Activated CD4-positive, alpha-beta T cell treated with anti-CD3 and anti-CD28 coated beads for 1 hour (primary cell): ENCODE measurements at regions not wholly inside any gene's neighbourhood (a gene's known extent, or its start where the extent isn't known, plus 50 kb on each side); places are given as distances from the start of the nearest gene placed in this dataset.
"Not testable (repeated sequence)": the region's sequence is repeated elsewhere in the genome, so short reads cannot be mapped to it uniquely, and the experiment has no call there.

Experiments used
- DNase-seq: peaks from one replicate; pipeline ENCODE4 v3.0.0-alpha.2; 2020

DNA sequence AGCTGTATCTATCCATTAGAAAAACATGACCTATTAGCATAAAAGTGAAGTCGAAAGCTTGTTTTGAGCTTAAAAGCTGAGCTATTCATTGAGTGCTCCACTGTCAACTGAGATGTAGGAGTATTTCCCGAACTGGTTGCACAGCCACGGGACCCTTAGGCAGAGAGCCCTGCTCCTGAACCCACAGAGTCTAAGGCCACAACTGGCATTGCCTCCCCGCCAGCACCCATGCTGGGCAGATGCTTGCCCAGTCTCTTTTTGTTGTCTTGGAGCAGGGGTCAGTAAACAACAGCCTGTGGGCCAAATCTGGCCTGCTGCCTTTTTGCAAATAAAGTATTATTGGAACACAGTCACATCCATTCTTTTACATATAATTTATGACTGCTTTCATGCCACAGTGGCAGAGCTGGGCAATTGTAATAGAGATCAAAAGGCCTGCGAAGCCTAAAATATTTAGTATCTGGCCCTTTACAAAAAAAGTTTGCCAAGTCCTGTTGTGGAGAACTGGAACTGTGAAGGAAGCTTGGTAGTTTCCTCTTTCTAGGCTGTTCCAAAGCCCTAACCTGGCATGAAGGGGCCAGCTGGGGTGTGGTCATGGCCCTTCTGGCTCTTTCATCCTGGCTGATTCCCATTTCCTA is 58.4 kb upstream of the WAPL start:
- DNase-seq = no peak

DNA sequence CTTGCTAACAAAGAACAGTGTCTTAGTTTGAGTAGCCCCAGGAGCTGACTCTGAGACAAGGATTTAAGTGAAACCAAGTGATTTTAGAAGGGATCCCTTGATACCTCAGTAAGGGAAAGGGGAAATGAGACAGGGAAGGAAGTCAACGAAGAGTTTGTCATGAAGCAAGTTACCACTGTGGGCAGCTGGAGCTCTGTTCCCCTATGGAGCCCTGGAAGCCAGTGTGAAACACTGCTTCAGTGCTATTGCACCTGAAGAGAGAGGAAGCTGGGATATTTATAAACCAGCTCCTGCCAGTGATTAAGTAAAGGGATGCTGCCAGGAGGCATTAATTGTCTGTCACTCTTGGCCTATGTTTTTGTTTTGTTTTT is 58.9 kb upstream of the WAPL start:
- no peak for DNase-seq

DNA sequence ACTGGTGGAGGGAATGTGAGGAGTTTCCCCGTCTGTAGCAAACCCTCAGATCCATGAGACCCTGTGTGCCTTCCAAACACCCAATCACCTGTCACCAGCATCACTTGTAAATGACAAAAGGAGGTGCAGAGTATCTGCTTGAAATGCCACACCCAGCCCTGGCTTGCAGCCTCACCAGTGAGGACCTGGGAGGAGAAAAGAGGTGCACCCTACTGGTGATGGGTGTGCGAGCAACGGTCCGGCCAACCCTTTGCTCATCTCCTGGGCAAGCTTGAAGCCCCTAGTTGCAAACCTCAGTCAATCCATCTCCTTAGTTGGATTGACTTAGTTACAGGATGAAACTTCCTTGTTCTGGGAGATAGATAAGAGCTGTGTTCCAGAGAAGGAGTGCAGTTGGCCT is 62.4 kb upstream of the WAPL start:
- DNase-seq = no peak

DNA sequence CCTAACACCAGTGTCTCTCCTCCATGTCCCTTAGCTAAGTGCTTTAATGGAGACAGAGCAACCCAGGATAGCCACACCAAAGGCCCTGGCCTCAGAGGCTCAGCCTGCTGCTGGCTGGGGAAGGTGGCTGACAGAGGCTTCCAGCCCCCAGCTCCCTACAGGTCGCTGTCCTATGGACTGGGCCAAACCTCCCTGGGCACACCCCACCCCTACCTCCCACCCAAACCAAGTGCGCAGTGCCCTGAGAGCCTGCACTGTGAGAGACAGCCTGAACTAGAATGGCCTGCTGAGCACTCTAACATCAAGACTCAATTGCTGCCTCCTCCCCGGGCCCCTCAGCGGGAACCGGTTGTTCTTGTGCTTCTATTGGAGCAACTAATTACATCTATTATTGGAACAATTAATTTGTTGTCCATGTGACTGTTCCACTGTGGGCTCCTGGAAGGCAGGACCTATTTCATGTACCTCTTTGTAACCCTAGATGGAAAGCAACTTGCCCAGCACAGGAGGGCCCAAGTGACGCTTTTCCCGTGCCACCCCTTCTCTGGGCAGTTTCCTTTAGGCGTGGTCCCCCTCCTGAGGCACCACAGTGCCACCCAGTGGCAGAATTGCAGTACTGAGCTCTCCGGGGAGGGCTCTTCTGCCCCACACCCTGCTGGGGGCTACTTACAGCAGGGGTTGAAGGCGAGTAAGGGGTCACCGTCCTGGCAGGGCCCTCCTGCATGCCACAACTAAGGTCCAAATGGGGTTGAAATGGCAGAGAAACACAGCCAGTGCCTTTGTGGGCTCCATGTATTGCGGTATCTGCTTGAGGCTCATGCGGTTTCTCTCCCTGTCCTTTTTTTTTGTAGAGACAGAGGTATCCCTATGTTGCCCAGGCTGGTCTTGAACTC is 63.7 kb upstream of the WAPL start:
- peak; percentile 64 for DNase-seq

DNA sequence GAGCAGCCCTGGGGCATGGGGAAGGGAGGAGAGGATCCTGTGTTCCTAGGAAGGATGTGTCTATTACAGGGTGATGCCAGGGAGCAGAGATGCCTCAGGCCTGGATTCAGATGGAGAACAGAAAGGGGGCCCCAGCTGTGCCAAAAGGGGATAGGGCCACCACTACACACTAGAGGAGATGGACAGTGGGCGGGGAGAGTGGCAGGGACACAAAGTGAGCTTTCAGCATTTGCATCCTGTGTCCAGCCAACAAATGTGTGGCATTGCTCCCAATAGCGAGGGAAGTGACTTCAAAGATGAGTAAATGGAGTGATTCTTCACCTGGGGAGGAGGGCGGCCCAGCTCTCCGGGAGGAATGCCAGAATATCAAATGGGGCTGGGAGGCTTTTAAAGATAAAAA is 64.9 kb upstream of the WAPL start:
- DNase-seq = no peak

DNA sequence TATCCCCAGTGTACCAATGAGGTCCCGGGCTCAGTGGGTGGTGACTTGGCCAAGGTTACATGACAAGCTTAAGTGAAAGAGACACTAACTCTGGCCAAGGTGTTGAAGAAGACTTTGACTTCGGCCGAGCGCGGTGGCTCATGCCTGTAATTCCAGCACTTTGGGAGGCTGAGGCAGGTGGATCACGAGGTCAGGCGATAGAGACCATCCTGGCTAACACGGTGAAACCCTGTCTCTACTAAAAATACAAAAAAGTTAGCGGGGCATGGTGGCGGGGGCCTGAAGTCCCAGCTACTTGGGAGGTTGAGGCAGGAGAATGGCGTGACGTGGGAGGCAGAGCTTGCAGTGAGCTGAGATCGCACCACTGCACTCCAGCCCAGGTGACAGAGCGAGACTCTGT is 65.6 kb upstream of the OPN4 start:
- not testable (repeated sequence) for DNase-seq

DNA sequence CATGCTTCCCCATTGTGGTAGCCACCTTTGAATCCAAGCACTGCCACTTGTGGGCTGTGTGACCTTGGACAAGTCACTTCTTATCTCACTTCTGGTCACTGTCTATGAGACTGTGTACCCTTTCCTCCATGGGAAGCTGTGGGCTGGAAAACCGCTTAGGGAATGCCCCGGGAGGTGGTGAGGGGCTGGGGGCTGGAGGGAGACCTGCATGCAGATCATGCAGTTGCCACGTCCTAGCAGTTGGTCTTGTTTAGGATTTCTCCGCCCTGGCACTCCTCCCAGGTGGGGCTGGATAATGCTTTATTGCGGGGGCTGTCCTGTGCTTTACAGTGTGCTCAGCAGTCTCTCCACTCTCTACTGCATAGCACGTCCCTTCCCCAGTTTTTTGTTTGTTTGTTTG is 62.9 kb upstream of the OPN4 start:
- no peak for DNase-seq

DNA sequence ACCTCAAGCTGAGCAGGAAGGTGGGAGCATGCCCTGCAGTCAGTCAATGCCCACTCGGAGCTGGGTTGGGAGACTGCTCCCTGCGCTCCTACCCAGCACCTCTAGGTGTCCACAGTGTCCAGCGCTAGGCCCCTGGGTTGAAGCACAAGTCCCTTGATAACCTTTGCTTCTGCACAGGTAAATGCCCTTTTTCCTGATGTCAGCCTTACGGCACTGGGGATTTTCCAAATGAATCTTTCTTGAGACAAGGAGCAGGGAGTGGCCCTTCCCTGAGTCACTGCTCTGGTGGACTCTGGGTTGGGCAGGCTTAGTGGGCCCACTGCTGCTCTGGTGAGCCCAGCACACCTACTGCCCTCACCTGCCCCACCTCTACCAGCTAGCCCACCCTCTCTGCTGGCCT is 61.9 kb upstream of the OPN4 start:
- DNase-seq = no peak

DNA sequence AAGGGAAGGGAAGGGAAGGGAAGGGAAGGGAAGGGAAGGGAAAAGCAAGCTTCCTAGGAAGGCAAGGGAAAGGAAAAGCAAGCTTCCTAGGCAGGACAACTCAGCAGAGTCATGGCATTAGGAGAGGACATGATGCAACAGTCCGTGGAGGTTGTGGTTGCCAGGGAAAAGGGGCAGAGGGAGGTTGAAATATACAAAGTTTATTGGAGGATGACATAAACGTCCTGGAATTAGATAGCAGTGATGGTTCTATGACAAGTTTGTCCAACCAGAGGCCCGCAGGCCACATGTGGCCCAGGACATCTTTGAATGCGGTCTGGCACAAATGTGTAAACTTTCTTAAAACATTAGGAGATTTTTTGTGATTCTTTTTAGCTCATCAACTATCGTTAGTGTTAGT is 59.8 kb upstream of the OPN4 start:
- DNase-seq = no peak

DNA sequence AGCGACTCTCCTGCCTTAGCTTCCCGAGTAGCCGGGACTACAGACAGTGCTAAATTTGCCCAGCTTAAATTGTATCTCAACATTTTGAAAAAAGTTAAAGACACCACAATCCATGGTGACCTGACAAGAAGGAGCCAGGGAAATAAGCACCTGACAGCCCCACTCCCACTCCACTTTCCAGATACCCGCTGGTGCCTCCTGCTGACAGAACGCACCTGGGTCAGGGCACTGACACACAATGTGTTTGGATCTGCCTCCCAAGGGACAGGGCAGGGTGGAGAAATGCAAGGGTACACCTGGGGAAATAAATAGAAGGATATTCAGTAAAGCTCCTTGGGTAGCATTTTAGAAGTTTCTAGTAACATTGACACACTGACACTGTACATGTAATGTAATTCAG is 58.9 kb upstream of the OPN4 start:
- no peak for DNase-seq

DNA sequence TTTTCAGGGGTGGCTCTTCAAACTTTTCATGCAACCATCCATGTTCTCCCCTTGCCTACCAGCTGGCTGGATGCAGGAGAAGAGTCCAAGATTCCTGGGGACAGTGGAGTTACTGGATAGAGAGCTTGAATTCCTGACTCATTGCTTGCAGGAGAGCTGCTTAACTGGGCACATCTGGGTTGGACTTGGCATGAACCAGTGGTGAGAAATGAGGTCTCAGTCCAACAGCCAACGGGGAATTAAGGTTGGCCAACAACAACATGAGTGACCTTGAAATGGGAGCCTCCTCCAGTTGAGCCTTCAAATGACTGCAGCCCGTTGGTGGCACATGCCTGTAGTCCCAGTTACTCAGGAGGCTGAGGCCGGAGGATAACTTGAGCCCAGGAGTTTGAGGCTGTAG is 58.1 kb upstream of the OPN4 start:
- DNase-seq = no peak

DNA sequence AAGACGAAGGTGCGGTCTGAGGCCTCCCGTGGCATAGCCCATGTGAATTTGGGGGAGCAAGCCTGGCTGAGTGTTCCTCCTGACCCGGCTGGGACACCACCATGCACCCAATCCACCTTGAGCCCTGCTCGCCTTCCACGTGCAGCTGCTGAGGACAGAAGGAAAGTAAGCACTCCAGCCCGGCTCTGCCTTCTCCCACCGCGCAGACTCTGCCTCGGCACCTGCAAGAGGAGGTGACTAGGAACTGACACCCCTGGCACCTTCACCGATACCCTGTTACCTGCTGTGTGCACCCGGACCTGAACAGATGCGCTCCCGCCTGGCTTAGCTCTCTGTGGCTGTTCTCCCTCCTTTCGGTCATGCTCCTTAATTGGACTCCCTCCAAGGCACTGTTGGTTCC is 57.0 kb upstream of the OPN4 start:
- DNase-seq = no peak

DNA sequence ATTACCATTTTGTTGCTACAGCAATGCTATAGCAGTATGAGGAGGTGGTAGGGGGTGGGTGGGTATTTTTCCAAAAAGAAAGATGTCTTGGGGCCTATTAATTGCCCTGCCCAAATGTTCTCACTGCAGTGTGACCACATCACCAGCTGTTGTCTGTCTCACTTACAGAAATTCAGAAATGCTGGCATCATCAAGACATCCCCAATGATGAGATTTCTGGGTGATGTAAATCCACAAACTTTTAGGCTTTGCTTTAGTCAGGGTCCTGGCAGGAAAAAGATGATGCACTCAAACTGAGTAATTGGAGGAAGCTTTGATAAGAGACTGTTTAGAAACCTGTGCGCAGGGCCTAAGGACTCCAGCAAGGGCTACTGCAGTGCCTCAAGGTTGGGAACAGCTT is 56.2 kb upstream of the OPN4 start:
- no peak for DNase-seq

DNA sequence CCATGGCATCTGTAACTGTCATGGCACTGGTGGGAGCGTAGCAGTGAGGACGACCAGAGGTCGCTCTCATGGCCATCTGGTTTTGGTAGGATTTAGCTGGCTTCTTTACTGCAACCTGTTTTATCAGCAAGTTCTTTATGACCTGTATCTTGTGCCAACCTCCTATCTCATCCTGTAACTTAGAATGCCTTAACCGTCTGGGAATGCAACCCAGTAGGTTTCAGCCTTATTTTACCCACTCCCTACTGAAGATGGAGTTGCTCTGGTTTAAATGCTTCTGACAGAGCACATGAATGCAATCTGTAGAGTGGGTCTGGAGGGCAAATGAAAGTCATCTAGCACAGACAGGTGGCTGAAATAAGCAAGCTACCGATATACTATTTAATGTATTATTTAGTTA is 55.3 kb upstream of the OPN4 start:
- no peak for DNase-seq

DNA sequence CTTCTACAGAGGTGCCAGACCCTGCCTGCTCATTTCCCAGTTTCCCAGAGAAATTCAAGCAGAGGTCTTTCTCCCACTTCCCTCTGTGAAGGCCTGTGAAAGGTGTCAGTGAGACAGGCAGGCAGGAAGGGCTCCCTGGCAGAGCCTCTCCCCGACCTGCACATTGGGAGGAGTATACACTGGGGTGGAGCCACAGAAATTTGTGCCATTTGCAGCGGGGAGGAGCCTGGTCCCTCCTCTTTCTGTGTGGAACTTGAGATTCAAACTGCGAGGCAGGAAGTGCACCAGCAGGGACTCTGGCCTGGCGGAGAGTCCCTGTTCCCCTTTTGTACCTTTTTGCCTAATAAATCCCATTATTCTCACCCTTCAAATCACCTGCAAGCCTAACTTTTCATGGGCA is 54.6 kb upstream of the OPN4 start:
- no peak for DNase-seq

DNA sequence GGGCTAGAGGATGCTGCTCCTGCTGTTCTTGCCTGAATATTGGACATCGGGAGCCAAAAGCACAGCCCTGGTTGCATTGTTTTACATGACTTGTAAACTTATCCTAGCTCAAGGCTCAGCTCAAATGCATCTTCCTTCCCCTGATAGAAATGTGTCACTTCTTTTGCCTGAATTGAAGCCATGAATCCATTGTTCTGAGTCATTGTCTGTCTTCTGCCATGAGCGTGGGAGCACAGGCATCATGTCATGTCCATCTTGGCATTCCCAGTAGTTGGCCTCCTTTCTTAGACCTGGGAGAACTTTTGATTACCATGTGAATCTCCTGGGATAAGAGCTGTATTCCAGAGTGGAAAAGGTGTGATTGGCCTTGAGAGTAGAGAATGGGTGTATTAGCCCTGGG is 54.1 kb upstream of the OPN4 start:
- DNase-seq = no peak

DNA sequence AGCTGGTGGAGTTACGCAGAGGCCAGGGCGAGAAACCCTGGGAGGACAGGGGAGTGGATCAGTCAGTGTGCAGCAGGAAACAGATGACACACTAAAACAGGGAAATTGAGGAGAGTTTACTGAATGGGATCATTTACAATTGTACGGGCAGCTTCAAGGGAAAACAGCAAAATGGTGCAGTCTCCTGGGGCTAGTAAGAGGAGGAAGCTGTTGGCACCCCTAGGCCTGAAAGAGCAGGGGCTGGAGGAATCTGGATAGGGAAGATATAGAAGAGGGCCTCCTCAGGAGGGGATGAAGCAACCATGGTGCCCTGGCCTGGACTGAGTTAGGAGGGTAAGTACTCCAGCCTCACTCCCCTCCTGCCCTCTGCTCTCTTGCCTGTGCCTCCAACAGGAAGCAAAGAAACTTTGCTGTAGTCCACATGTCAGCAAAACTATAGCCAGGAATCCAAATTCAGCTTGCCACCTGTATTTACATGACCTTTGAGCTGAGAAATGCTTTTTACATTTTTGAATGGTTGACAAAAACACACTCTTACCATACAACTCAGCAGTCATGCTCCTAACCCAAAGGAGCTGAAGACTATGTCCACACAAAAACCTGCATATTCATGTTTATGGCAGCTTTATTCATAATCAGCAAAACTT is 52.3 kb upstream of the OPN4 start:
- no peak for DNase-seq

DNA sequence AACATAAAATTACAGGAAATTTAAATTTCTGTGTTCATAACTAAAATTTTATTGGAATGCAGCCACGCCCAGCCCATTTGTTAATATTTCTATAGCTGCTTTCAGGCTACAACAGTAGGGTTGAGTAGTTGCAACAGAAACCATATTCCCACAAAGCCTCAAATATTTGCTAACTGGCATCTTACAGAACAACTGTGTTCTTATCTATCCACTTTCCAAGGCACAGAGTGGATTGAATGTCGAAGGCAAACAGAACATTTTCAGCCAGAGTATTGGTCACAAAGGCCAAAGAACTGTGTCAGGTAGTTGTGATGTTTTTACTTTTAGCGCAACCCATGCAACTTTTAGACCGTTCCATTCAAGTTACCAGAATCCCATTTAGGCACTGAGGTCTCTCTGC is 51.1 kb upstream of the OPN4 start:
- DNase-seq = no peak
